ENCODE measurements at regions not wholly inside any gene's neighbourhood (a gene's known extent, or its start where the extent isn't known, plus 50 kb on each side); places are given as distances from the start of the nearest gene placed in this dataset.
"Not testable (repeated sequence)": the region's sequence is repeated elsewhere in the genome, so short reads cannot be mapped to it uniquely, and the experiment has no call there.

DNA sequence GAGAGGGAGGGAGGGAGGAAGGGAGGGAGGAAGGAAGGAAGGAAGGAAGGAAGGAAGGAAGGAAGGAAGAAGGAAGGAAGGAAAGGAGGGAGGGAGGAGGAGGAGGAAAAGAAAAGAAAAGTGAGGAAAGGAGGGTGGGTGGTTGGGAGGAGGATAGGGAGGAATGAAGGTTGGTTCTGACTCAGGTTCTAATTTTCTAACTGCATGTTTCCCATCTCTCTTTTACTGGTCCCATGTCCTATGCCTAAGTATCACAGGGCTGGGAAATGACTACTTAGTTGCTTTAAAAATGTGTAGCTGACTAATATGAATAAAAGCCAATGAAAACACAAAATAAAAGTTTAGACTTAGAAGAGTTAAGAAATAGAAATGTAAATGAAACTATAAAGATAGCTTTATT lies 890.9 kb upstream of the POT1 start:
- intact Hi-C loops (cut with DNase I) = no loop called here
- TF ChIP-seq, protein P1, sequence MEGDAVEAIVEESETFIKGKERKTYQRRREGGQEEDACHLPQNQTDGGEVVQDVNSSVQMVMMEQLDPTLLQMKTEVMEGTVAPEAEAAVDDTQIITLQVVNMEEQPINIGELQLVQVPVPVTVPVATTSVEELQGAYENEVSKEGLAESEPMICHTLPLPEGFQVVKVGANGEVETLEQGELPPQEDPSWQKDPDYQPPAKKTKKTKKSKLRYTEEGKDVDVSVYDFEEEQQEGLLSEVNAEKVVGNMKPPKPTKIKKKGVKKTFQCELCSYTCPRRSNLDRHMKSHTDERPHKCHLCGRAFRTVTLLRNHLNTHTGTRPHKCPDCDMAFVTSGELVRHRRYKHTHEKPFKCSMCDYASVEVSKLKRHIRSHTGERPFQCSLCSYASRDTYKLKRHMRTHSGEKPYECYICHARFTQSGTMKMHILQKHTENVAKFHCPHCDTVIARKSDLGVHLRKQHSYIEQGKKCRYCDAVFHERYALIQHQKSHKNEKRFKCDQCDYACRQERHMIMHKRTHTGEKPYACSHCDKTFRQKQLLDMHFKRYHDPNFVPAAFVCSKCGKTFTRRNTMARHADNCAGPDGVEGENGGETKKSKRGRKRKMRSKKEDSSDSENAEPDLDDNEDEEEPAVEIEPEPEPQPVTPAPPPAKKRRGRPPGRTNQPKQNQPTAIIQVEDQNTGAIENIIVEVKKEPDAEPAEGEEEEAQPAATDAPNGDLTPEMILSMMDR (IDR thresholded peaks at IDR 0.05) = no peak
- no peak for TF ChIP-seq POLR2A (IDR thresholded peaks at IDR 0.05)
- H3K4me3 ChIP-seq = no peak overlapping the region
- no peaks in the 10 kb centered on the region for H3K4me1 ChIP-seq (replicated peaks in 1 of 2)
- H3K27ac ChIP-seq = no peak overlapping the region
- no peaks in the 10 kb centered on the region for H3K36me3 ChIP-seq (replicated peaks in 1 of 2)
- H3K27me3 ChIP-seq = no peaks in the 10 kb centered on the region
- H3K9me3 ChIP-seq (replicated peaks in 1 of 3) = no peaks in the 10 kb centered on the region
- DNase-seq = no peak

DNA sequence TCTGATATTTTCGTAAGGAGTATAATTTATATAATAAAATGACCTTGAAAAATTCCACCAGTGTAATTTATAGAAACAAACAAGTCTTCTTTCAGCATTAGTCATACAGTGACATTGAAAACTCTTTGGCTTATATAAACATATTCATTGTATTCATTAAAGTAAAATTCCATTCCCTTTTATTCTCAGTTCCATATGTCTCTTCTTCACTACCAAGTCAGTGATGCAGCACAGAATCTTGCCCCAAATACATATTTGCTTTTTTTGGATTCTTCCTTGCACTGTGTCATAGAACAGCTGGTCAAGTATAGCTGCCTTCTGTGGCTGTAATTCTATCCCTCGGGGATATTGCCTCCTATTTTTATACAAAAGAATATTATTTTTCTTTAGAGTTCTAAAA lies 884.5 kb upstream of the POT1 start:
- Histone ChIP-seq H3K4me1 (replicated peaks in 1 of 2) (no peaks in the 10 kb centered on the region), H3K27me3 (no peaks in the 10 kb centered on the region), H3K9me3 (replicated peaks in 1 of 3) (no peaks in the 10 kb centered on the region), H3K4me3 (no peak overlapping the region), H3K36me3 (replicated peaks in 1 of 2) (no peaks in the 10 kb centered on the region), H3K27ac (no peak overlapping the region)
- TF ChIP-seq, protein P1 (IDR thresholded peaks at IDR 0.05) = no peak
- TF ChIP-seq POLR2A (IDR thresholded peaks at IDR 0.05) = no peak
- intact Hi-C loops (cut with DNase I) = no loop called here
- 23 to 29% (median 28%) methylated on average over 2 of the region's 2 CpGs for WGBS, 4 donors
- DNase-seq = no peak

DNA sequence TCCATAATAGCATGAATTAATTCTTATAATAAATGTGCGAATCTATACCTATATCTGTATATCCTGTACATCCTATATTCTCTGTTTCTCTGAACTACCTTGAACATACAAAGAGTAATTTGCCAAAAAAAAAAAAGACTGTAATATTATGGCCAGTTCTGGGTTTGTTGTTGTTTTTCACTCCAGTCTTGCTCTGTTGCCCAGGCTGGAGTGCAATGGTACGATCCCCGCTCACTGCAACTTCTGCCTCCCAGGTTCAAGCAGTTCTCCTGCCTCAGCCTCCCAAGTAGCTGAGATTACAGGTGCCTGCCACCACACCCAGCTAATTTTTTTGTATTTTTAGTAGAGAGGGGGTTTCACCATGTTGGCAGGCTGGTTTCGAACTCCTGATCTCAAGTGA lies 876.9 kb upstream of the POT1 start:
- H3K27me3 ChIP-seq; H3K4me3 ChIP-seq; intact Hi-C loops (cut with DNase I); H3K36me3 ChIP-seq (replicated peaks in 1 of 2); H3K9me3 ChIP-seq (replicated peaks in 1 of 3); DNase-seq; H3K4me1 ChIP-seq (replicated peaks in 1 of 2); H3K27ac ChIP-seq: not testable (repeated sequence)
- WGBS, 4 donors = 92 to 95% (median 94%) methylated on average over 4 of the region's 4 CpGs

DNA sequence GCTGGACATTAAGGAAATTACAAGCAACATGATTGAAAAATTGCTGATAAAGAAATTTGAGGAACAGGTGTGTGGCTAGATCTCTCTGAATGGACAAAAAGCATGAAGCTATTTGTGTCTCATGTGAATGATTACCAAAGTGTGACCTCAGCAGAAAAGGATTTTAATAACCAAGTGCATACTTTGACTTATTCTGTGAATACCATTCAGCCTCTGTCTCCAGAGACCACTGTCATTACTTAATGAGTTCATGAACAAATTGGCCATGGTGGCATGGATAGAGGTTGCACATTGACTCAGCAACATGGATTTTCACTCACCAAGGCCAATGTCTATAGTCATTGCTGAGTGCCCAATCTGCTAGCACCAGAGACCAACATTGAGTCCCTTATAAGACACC lies 874.6 kb upstream of the POT1 start:
- TF ChIP-seq, protein P1 (IDR thresholded peaks at IDR 0.05) = no peak
- no peak for TF ChIP-seq POLR2A (IDR thresholded peaks at IDR 0.05)
- H3K9me3 ChIP-seq (replicated peaks in 1 of 3) = no peaks in the 10 kb centered on the region
- H3K27ac ChIP-seq = no peak overlapping the region
- H3K36me3 ChIP-seq (replicated peaks in 1 of 2) = no peaks in the 10 kb centered on the region
- no peaks in the 10 kb centered on the region for H3K4me1 ChIP-seq (replicated peaks in 1 of 2)
- intact Hi-C loops (cut with DNase I) = no loop called here
- no peak for DNase-seq
- no peaks in the 10 kb centered on the region for H3K27me3 ChIP-seq
- H3K4me3 ChIP-seq = no peak overlapping the region

DNA sequence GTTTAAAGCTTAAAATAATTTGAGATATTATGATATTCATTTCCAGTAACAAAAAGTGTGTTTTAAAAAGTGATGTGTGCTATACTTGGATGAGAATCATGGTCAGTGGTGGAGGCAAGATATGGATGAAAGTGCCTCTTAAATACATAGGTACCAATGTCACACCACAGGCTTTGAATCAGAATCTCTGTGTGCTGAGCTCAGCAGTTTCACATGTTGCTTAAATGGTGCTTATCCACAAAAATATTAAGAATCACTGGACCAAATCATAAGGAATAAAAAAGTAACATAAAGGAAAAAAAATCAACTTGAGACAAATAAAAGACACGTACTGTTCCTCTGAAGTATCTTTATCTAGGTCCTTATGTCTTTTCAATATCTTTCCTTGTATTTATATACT lies 850.5 kb upstream of the POT1 start:
- WGBS, 4 donors = 50 to 67% (median 58%) methylated on average over 1 of the region's 1 CpG
- no peaks in the 10 kb centered on the region for H3K9me3 ChIP-seq (replicated peaks in 1 of 3)
- intact Hi-C loops (cut with DNase I) = no loop called here
- H3K4me3 ChIP-seq = no peak overlapping the region
- H3K27ac ChIP-seq = no peak overlapping the region
- H3K27me3 ChIP-seq = no peaks in the 10 kb centered on the region
- TF ChIP-seq, protein P1 (IDR thresholded peaks at IDR 0.05) = no peak
- no peak for TF ChIP-seq POLR2A (IDR thresholded peaks at IDR 0.05)
- no peaks in the 10 kb centered on the region for H3K4me1 ChIP-seq (replicated peaks in 1 of 2)
- DNase-seq = no peak
- no peaks in the 10 kb centered on the region for H3K36me3 ChIP-seq (replicated peaks in 1 of 2)

All from adrenal gland (tissue), 9 donors.